Naive thymus-derived CD8-positive, alpha-beta T cell (primary cell): ENCODE measurements at regions not wholly inside any gene's neighbourhood (a gene's known extent, or its start where the extent isn't known, plus 50 kb on each side); places are given as distances from the start of the nearest gene placed in this dataset.
"Not testable (repeated sequence)": the region's sequence is repeated elsewhere in the genome, so short reads cannot be mapped to it uniquely, and the experiment has no call there.

Source experiments
- ATAC-seq, 2 donors: fragments of 150-1000 bp; cut with Tn5 transposase in 1 of 2; sonication (Bioruptor Pico), chemical (Tn5 transposase) in 1 of 2; 1 replicate in 1 of 2; 2 replicates in 1 of 2; pipeline ENCODE4 v1.10.0; 2021; ENCODE audit warnings: mild to moderate bottlenecking in 2 of 2, moderate library complexity in 2 of 2
- POLR2A ChIA-PET: fragments of 350-600 bp; sonication (Branson Sonifier 250); formaldehyde crosslinking; loops from one replicate; lab custom pipeline; 2021; ENCODE audit warnings: antibody characterized with exemption; lab: Charles Lee
- DNase-seq, 10 donors: peaks; one replicate each; pipeline versions ENCODE4 v3.0.0 to v3.0.0-alpha.2; 2020 to 2022
- H3K27ac Mint-ChIP-seq, 10 donors: one replicate each; pipeline ENCODE4 v1.8.0; 2020 to 2022; ENCODE audit warnings: mild to moderate bottlenecking in 10 of 10, mixed read lengths in 10 of 10, moderate library complexity in 4 of 10, inconsistent platforms in 1 of 10
- H3K27me3 Mint-ChIP-seq, 5 donors: one replicate each; pipeline ENCODE4 v1.8.0; 2021 to 2022; ENCODE audit warnings: mixed read lengths in 5 of 5
- H3K36me3 Mint-ChIP-seq, 3 donors: one replicate each; pipeline ENCODE4 v1.8.0; 2020 to 2022; ENCODE audit warnings: mixed read lengths in 3 of 3, mild to moderate bottlenecking in 2 of 3, inconsistent platforms in 1 of 3
- H3K4me1 Mint-ChIP-seq, 4 donors: one replicate each; pipeline ENCODE4 v1.8.0; 2021 to 2022; ENCODE audit warnings: mixed read lengths in 4 of 4
- H3K4me3 Mint-ChIP-seq, 10 donors: one replicate each; pipeline ENCODE4 v1.8.0; 2020 to 2022; ENCODE audit warnings: mild to moderate bottlenecking in 10 of 10, mixed read lengths in 10 of 10, moderate library complexity in 6 of 10, inconsistent platforms in 1 of 10
- H3K9me3 Mint-ChIP-seq, 9 donors: one replicate each; pipeline ENCODE4 v1.8.0; 2020 to 2022; ENCODE audit warnings: mixed read lengths in 9 of 9, mild to moderate bottlenecking in 3 of 9, inconsistent platforms in 1 of 9, moderate library complexity in 1 of 9

DNA sequence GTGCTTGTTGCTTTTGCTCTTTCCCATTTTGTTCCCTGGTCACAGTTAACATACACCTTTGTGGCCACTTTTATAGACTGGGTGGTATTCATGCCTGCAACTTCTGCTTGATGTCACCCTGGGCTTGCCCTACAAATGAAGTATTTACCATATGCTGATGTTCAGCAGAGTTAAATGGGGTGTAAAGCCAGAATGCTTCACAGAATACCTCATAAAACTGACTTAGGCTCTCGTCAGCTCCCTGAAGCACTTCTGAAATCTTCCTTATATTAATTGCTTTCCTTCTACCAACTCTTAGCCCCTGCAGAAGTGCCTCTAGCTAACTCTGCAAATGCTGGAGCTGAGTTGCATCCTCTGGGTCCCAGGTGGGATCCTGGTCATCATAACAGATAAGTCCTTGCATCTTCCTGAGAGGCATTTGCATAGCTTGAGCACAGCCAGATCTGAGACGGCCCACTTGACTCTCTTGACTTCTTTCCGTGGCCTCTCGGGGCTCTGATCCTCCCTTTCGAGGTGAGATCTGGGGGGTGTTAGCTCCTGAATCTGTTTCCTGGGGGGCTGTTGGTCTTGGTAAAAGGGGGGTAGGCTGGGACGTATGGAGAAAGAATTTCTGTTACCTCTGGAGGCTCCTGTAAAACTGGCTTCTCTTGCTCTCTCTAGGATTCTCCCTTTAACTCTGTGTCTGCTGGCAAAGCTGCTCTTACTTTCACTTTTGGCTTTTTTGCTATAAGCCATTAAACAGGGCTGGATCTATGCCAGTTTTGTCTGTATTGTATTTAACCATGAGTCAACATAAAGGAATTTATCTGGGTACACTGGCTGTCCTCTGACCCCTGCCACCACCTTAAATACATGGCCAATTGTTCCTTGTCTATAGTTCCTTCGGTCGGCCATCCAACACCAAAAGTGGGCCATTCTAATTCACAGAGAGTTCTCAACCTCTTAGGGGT is 223.0 kb upstream of the SYNCRIP start:
- Mint-ChIP-seq H3K4me3 (no peak overlapping the region), H3K27me3 (peaks cover 4 to 10% (median 5%) of the 10 kb centered on the region in 5 donors), H3K9me3 (peaks cover 0 to 10% (median 0%) of the 10 kb centered on the region in 9 donors), H3K27ac (no peak overlapping the region), H3K36me3 (no peaks in the 10 kb centered on the region), H3K4me1 (no peaks in the 10 kb centered on the region)
- ATAC-seq (peak in 1 of 2 donors; percentile 32), DNase-seq (no peak)
- POLR2A ChIA-PET = no interaction called here

- H3K36me3 Mint-ChIP-seq = no peaks in the 10 kb centered on the region
Observed at GRCh38 chr6:85864453-85865401, 222.0 kb upstream of the SYNCRIP start.

GRCh38 chr6:85856235-85856634 is 213.5 kb upstream of the SYNCRIP start:
- POLR2A ChIA-PET = no interaction called here
- no peak for ATAC-seq
- DNase-seq = no peak
- Mint-ChIP-seq H3K4me1 (no peaks in the 10 kb centered on the region), H3K27ac (no peak overlapping the region), H3K27me3 (peaks cover 1 to 19% (median 2%) of the 10 kb centered on the region in 5 donors), H3K36me3 (no peaks in the 10 kb centered on the region), H3K9me3 (peaks cover 0 to 17% (median 6%) of the 10 kb centered on the region in 9 donors), H3K4me3 (no peak overlapping the region)

More at GRCh38 chr6:85864453-85865401, 222.0 kb upstream of the SYNCRIP start:
- Mint-ChIP-seq H3K27ac (no peak overlapping the region), H3K4me1 (no peaks in the 10 kb centered on the region), H3K4me3 (no peak overlapping the region), H3K9me3 (peaks cover 0 to 10% (median 4%) of the 10 kb centered on the region in 9 donors), H3K27me3 (peaks cover 4 to 19% (median 6%) of the 10 kb centered on the region in 5 donors)
- POLR2A ChIA-PET = no interaction called here
- ATAC-seq (no peak), DNase-seq (no peak)

- POLR2A ChIA-PET, H3K36me3 Mint-ChIP-seq, H3K4me3 Mint-ChIP-seq, H3K4me1 Mint-ChIP-seq, H3K27ac Mint-ChIP-seq, ATAC-seq: not testable (repeated sequence)
- peak in 1 of 10 donors; percentile 62 for DNase-seq
- Mint-ChIP-seq H3K9me3 (peaks cover 0 to 33% (median 15%) of the 10 kb centered on the region in 9 donors), H3K27me3 (peaks cover 0 to 12% (median 7%) of the 10 kb centered on the region in 5 donors)
Observed at GRCh38 chr6:85838351-85839119, 195.8 kb upstream of the SYNCRIP start.

DNA sequence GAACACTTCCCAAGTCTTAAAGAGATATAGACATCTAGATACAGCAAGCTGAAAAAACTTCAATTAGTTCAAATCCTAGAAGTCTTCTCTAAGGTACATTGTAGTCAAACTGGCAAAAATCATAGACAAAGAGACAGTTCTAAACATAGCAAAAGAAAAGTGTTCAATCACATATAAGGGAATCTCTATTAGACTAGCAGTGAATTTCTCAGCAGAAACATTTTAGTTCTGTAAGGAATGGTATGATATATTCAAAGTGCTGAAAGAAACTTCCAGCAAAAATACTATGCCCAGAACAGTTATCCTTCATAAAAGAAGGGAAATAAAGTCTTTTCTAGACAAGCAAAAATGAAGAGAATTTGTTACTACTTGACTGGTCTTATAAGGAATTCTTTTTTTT is 186.3 kb upstream of the SYNCRIP start:
- POLR2A ChIA-PET = no interaction called here
- Mint-ChIP-seq H3K9me3 (peaks cover 7 to 60% (median 38%) of the 10 kb centered on the region in 9 donors), H3K36me3 (peaks cover 0 to 19% (median 0%) of the 10 kb centered on the region in 3 donors), H3K27me3 (peaks cover 0 to 8% (median 2%) of the 10 kb centered on the region in 5 donors), H3K27ac (no peak overlapping the region), H3K4me1 (no peaks in the 10 kb centered on the region), H3K4me3 (no peak overlapping the region)
- DNase-seq = no peak
- no peak for ATAC-seq

GRCh38 chr6:85826997-85827396 is 184.3 kb upstream of the SYNCRIP start:
- DNase-seq (no peak), ATAC-seq (no peak)
- H3K9me3 Mint-ChIP-seq = peaks cover 8 to 72% (median 45%) of the 10 kb centered on the region in 9 donors
- no peak overlapping the region for H3K27ac Mint-ChIP-seq
- POLR2A ChIA-PET = no interaction called here
- H3K4me1 Mint-ChIP-seq = no peaks in the 10 kb centered on the region
- no peak overlapping the region for H3K4me3 Mint-ChIP-seq
- peaks cover 0 to 2% (median 0%) of the 10 kb centered on the region in 5 donors for H3K27me3 Mint-ChIP-seq
- peaks cover 0 to 20% (median 0%) of the 10 kb centered on the region in 3 donors for H3K36me3 Mint-ChIP-seq

DNA sequence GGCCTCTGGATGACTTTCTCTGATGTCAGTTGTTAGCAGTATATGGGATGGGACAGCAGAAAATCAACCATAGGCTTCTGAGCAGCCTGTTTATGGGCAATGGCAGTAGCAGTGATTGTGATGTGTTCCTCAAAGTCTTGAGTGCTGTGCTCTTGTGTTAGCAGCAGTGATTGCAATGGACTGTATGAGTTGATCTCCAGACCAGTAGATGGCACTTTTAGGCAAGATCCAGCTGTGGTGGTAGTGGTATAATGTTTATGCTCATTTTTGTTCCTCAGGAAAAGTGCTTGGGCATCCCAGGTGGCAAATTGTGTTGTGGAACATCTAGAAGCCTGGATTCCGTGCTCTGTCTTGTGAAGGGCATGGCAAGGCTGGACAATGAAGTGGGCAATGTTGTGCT is 181.6 kb upstream of the SYNCRIP start:
- H3K9me3 Mint-ChIP-seq = peaks cover 8 to 82% (median 41%) of the 10 kb centered on the region in 9 donors

GRCh38 chr6:85810558-85810957 is 167.9 kb upstream of the SYNCRIP start:
- no peak for ATAC-seq
- no peaks in the 10 kb centered on the region for H3K4me1 Mint-ChIP-seq
- no peak overlapping the region for H3K4me3 Mint-ChIP-seq
- no peak overlapping the region for H3K27ac Mint-ChIP-seq
- peaks cover 0 to 63% (median 22%) of the 10 kb centered on the region in 9 donors for H3K9me3 Mint-ChIP-seq
- peaks cover 7 to 34% (median 13%) of the 10 kb centered on the region in 5 donors for H3K27me3 Mint-ChIP-seq
- no peak for DNase-seq
- H3K36me3 Mint-ChIP-seq = peaks cover 2 to 40% (median 5%) of the 10 kb centered on the region in 3 donors
- POLR2A ChIA-PET = no interaction called here

More for the DNA sequence above, 181.6 kb upstream of the SYNCRIP start:
- H3K4me1 Mint-ChIP-seq = no peaks in the 10 kb centered on the region
- DNase-seq = no peak
- H3K27me3 Mint-ChIP-seq = peaks cover 0 to 2% (median 0%) of the 10 kb centered on the region in 5 donors
- H3K27ac Mint-ChIP-seq = no peak overlapping the region
- H3K4me3 Mint-ChIP-seq = no peak overlapping the region
- ATAC-seq = no peak
- POLR2A ChIA-PET = no interaction called here
- peaks cover 0 to 20% (median 0%) of the 10 kb centered on the region in 3 donors for H3K36me3 Mint-ChIP-seq

DNA sequence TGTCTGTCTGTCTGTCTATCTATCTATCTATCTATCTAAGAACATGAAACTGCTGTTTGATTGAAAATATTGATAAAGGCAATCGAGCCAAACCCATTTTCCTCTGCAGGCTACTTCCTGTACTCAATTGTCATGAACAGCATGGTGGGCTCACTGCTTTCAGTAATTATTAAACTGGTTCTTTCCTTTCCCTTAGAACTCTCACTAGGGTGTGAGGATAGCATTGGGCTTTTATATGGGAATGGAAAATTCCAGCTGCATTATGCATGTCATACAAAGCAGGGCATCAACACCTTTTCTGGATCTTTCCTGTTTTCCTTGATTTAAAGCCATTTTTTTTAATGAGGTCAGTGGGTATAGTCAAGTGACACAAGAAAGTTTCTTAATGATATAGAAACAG is 161.0 kb upstream of the SYNCRIP start:
- Mint-ChIP-seq H3K36me3 (peaks cover 3 to 8% (median 4%) of the 10 kb centered on the region in 3 donors), H3K27ac (no peak overlapping the region), H3K4me3 (no peak overlapping the region), H3K9me3 (peaks cover 0 to 19% (median 10%) of the 10 kb centered on the region in 9 donors), H3K27me3 (peaks cover 4 to 17% (median 12%) of the 10 kb centered on the region in 5 donors), H3K4me1 (no peaks in the 10 kb centered on the region)
- ATAC-seq = no peak
- no peak for DNase-seq
- POLR2A ChIA-PET = no interaction called here

GRCh38 chr6:85802162-85802561 is 159.5 kb upstream of the SYNCRIP start:
- POLR2A ChIA-PET = no interaction called here
- Mint-ChIP-seq H3K36me3 (peaks cover 2 to 5% (median 3%) of the 10 kb centered on the region in 3 donors), H3K27me3 (peaks cover 3 to 27% (median 14%) of the 10 kb centered on the region in 5 donors), H3K9me3 (peaks cover 0 to 6% (median 2%) of the 10 kb centered on the region in 9 donors), H3K27ac (no peak overlapping the region), H3K4me3 (no peak overlapping the region), H3K4me1 (no peaks in the 10 kb centered on the region)
- DNase-seq = no peak
- ATAC-seq = no peak

DNA sequence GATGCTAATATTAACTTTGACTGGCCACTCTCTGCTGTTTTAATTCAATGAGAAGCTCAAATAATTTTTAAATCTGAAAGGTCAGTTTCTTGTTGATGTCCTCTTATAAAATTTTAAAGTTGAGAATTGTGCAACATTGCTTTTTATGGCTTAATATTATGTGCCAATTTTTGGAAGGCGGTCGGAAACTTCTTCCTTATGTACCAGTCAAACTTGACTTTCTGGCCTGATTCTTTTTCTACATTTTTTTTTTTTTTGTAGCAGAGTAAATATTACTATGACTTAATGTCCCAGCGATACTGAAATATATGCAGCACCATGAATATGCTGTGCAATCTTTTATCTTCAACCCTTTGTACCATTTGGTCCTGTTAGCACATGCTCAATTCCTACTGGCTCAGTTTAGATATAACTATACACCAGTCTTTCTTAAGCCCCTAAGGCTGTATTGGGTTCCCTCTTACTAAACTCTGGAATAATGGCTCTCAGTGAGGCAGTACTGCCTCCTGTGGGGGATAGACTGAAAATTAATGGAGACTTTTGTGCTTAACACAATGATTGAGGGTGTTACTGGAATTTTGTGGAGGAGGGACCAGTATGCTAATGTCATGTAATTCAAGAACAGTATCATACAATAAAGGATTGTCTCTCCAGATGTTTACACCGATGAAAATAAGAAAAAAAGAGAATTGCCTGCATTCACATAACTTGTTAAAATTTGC is 156.4 kb upstream of the SYNCRIP start:
- H3K9me3 Mint-ChIP-seq = no peaks in the 10 kb centered on the region
- no peaks in the 10 kb centered on the region for H3K4me1 Mint-ChIP-seq
- POLR2A ChIA-PET = no interaction called here
- no peak for DNase-seq
- H3K36me3 Mint-ChIP-seq = no peaks in the 10 kb centered on the region
- peaks cover 1 to 28% (median 11%) of the 10 kb centered on the region in 5 donors for H3K27me3 Mint-ChIP-seq
- no peak overlapping the region for H3K27ac Mint-ChIP-seq
- no peak overlapping the region for H3K4me3 Mint-ChIP-seq
- ATAC-seq = no peak
